GM12878 (cell line): ENCODE measurements at regions not wholly inside any gene's neighbourhood (a gene's known extent, or its start where the extent isn't known, plus 50 kb on each side); places are given as distances from the start of the nearest gene placed in this dataset.

Experiments used
- ATAC-seq: fragments of 200-7000 bp; cut with Tn5 transposase; 3 replicates; pipeline ENCODE4 v1.9.1; 2020; ENCODE audit warnings: mild to moderate bottlenecking, moderate library complexity
- BruUV-seq: library from RNA; stranded (reverse); fragments of 400-500 nt; replicated peaks from 2 replicates; lab custom pipeline; 2021; lab: Mats Ljungman, UMichigan
- CTCF ChIA-PET: fragments of 300-600 bp; sonication (Branson Sonifier 250); formaldehyde crosslinking; extraction: SDS; loops from one replicate; lab custom pipeline; 2021; ENCODE audit warnings: inconsistent platforms; lab: Yijun Ruan, JAX
- POLR2A ChIA-PET: fragments of 350-600 bp; formaldehyde crosslinking; extraction: SDS; loops from one replicate; lab custom pipeline; 2021; ENCODE audit warnings: inconsistent platforms; lab: Charles Lee
- RAD21 ChIA-PET: fragments of 300-600 bp; sonication (Branson Sonifier 250); formaldehyde crosslinking; loops from one replicate; lab custom pipeline; 2023; ENCODE audit warnings: antibody characterized with exemption; ENCODE audit not compliant: unreplicated experiment; lab: Charles Lee
- SMC1A ChIA-PET: fragments of 300-600 bp; sonication (Branson Sonifier 250); formaldehyde crosslinking; loops from one replicate; lab custom pipeline; 2023; ENCODE audit not compliant: unreplicated experiment, uncharacterized antibody; lab: Charles Lee
- DNase-seq: peaks from one replicate; pipeline ENCODE4 v3.0.0-alpha.2; 2011; ENCODE audit warnings: low read depth, low spot score
- FAIRE-seq: peaks from 3 replicates; lab custom pipeline; 2011; peaks lifted over from hg19 to GRCh38; lab: Jason Lieb, UNC
- H2AFZ ChIP-seq: 2 replicates; pipeline ENCODE4 v1.6.0; 2011; ENCODE audit warnings: low read depth, low read length, control low read depth; ENCODE audit not compliant: control insufficient read depth
- H3K27ac ChIP-seq: 2 replicates; pipeline ENCODE4 v1.5.1; 2011; ENCODE audit warnings: control low read depth; ENCODE audit not compliant: control insufficient read depth, insufficient read depth
- H3K27me3 ChIP-seq, 2 experiments: replicated peaks in 1 of 2; 2 replicates each; pipeline versions ENCODE4 v1.6.0 to v1.6.1; 2011; ENCODE audit warnings: low read length in 1 of 2; ENCODE audit not compliant: control insufficient read depth in 2 of 2, insufficient read depth in 2 of 2
- H3K36me3 ChIP-seq, 2 experiments: 2 replicates each; pipeline ENCODE4 v1.5.1; 2011; ENCODE audit warnings: low read length in 1 of 2; ENCODE audit not compliant: control insufficient read depth in 2 of 2, insufficient read depth in 2 of 2
- H3K4me1 ChIP-seq: 2 replicates; pipeline ENCODE4 v1.6.1; 2011; ENCODE audit warnings: mild to moderate bottlenecking, low read length, moderate library complexity, mixed read lengths; ENCODE audit not compliant: control insufficient read depth, insufficient read depth
- H3K4me2 ChIP-seq: 2 replicates; pipeline ENCODE4 v1.6.0; 2011; ENCODE audit warnings: control low read depth; ENCODE audit not compliant: control insufficient read depth, insufficient read depth
- H3K4me3 ChIP-seq: fragments of 200-600 bp; sonication (generic); 2 replicates; pipeline ENCODE4 v1.5.1; 2016
- H3K79me2 ChIP-seq: 2 replicates; pipeline ENCODE4 v1.6.0; 2011; ENCODE audit warnings: low read length; ENCODE audit not compliant: control insufficient read depth, insufficient read depth
- H3K9ac ChIP-seq: 2 replicates; pipeline ENCODE4 v1.8.0; 2011; ENCODE audit warnings: low read length, control low read depth, mixed read lengths; ENCODE audit not compliant: control insufficient read depth, insufficient read depth
- H3K9me3 ChIP-seq: replicated peaks from 3 replicates; pipeline ENCODE4 v1.5.1; 2011; ENCODE audit warnings: mild to moderate bottlenecking, low read length; ENCODE audit not compliant: control insufficient read depth, insufficient read depth
- H4K20me1 ChIP-seq: 2 replicates; pipeline ENCODE4 v1.6.0; 2011; ENCODE audit not compliant: control insufficient read depth, insufficient read depth
- ATF3 ChIP-seq: IDR thresholded peaks from 2 replicates; pipeline ENCODE4 v1.6.1; 2011; ENCODE audit warnings: low read depth, mild to moderate bottlenecking, low read length, moderate library complexity, borderline replicate concordance; ENCODE audit errors: extremely low read depth
- ATF7 ChIP-seq: fragments of 450-650 bp; IDR thresholded peaks from 2 replicates; pipeline ENCODE4 v1.6.1; 2016; ENCODE audit warnings: low read depth, mild to moderate bottlenecking
- CBFB ChIP-seq: IDR thresholded peaks from 2 replicates; pipeline ENCODE4 v1.6.1; 2016; ENCODE audit warnings: antibody characterized with exemption, low read depth
- ELK1 ChIP-seq: IDR thresholded peaks from 2 replicates; pipeline ENCODE4 v1.6.1; 2012; ENCODE audit warnings: low read depth, low read length, improper control_type of control experiment
- FOXK2 ChIP-seq: fragments of 450-650 bp; IDR thresholded peaks from 2 replicates; pipeline ENCODE4 v1.6.1; 2017; ENCODE audit warnings: mild to moderate bottlenecking, moderate library complexity
- GATAD2B ChIP-seq: fragments of 450-650 bp; conservative IDR thresholded peaks from 2 replicates; pipeline ENCODE4 v1.6.1; 2017; ENCODE audit warnings: low read depth, mild to moderate bottlenecking, moderate library complexity
- IKZF1 ChIP-seq: fragments of 450-650 bp; conservative IDR thresholded peaks from 2 replicates; pipeline ENCODE4 v1.6.1; 2017; ENCODE audit warnings: antibody characterized with exemption, mild to moderate bottlenecking
- MXI1 ChIP-seq: fragments of 150-350 bp; IDR thresholded peaks from 2 replicates; pipeline ENCODE4 v1.6.1; 2011; ENCODE audit warnings: low read depth, mild to moderate bottlenecking, inconsistent platforms, low read length, improper control_type of control experiment
- MYB ChIP-seq: fragments of 150-350 bp; IDR thresholded peaks from 2 replicates; pipeline ENCODE4 v1.6.1; 2014; ENCODE audit warnings: mild to moderate bottlenecking, low read depth, low read length, borderline replicate concordance
- MYC ChIP-seq: IDR thresholded peaks from 2 replicates; pipeline ENCODE4 v1.6.1; 2011; ENCODE audit warnings: mild to moderate bottlenecking, low read length, moderate library complexity, inconsistent platforms; ENCODE audit not compliant: insufficient read depth, insufficient replicate concordance, insufficient read length, severe bottlenecking
- NBN ChIP-seq: fragments of 450-650 bp; IDR thresholded peaks from 2 replicates; pipeline ENCODE4 v1.6.1; 2016
- NFIC ChIP-seq: IDR thresholded peaks from 2 replicates; pipeline ENCODE4 v1.6.1; 2012; ENCODE audit warnings: low read depth, mild to moderate bottlenecking, inconsistent platforms, low read length, moderate library complexity
- NR2F1 ChIP-seq: fragments of 450-650 bp; conservative IDR thresholded peaks from 2 replicates; pipeline ENCODE4 v1.6.1; 2017; ENCODE audit warnings: mild to moderate bottlenecking
- PKNOX1 ChIP-seq: fragments of 450-650 bp; IDR thresholded peaks from 2 replicates; pipeline ENCODE4 v1.6.1; 2016; ENCODE audit warnings: mild to moderate bottlenecking
- POLR2AphosphoS2 ChIP-seq: IDR thresholded peaks from 2 replicates; pipeline ENCODE4 v1.6.1; 2011; ENCODE audit warnings: low read depth, mild to moderate bottlenecking, low read length, improper control_type of control experiment, moderate library complexity
- SMARCA5 ChIP-seq: fragments of 450-650 bp; IDR thresholded peaks from 2 replicates; pipeline ENCODE4 v1.6.1; 2017; ENCODE audit warnings: mild to moderate bottlenecking
- STAT1 ChIP-seq: fragments of 450-650 bp; conservative IDR thresholded peaks from 2 replicates; pipeline ENCODE4 v1.6.1; 2014; ENCODE audit warnings: antibody characterized with exemption, mild to moderate bottlenecking
- TARDBP ChIP-seq: IDR thresholded peaks from 2 replicates; pipeline ENCODE4 v1.6.1; 2016; ENCODE audit warnings: borderline replicate concordance
- WGBS: methylation state at CpG from one replicate; pipeline ENCODE4 v1.1.6; 2016; ENCODE audit warnings: low lambda C conversion rate; ENCODE audit not compliant: insufficient replicate concordance, insufficient coverage; ENCODE audit errors: missing lambda C conversion rate; 5-methylcytosine and 5-hydroxymethylcytosine counted together
- in situ Hi-C: fragments of 300-500 bp; cut with MboI; formaldehyde crosslinking; loops from 9 replicates; pipeline ENCODE4 v1.14.3; 2018; ENCODE audit warnings: mixed read lengths
- intact Hi-C: fragments of 100-400 bp; cut with micrococcal nuclease; formaldehyde crosslinking; loops from one replicate; pipeline ENCODE4 v1.14.2; 2022; ENCODE audit not compliant: unreplicated experiment
- TF ChIP-seq, protein P1 (sequence below): IDR thresholded peaks from 2 replicates; pipeline ENCODE4 v1.6.1; 2011; ENCODE audit warnings: low read depth, low read length, improper control_type of control experiment, borderline replicate concordance
- TF ChIP-seq, protein P2 (sequence below): fragments of 150-350 bp; IDR thresholded peaks from 2 replicates; pipeline ENCODE4 v1.6.1; 2016; ENCODE audit warnings: low read depth, low read length

DNA sequence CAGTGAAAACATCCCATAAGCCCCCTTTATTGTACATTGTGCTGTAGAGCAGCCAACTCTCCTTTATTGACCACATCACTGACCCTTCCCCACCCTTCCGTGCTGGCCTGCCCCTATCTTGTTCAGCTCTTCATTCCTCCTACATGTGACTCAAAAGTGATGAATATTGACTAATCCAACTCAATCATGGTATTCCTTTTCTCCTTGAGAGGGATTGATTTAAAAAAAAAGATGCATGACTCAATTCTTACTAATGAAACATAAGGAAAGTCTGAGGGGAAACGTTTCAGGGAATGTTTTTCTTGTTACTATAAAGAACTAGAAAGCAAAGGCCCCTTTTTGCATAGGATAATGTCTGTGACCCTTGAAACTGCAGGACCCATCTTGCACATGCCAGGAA, 125.2 kb upstream of the SOX9 start:
- FAIRE-seq, result no peak
- no peak overlapping the region for H3K27ac ChIP-seq
- H3K79me2 ChIP-seq, result no peaks in the 10 kb centered on the region
- TF ChIP-seq MYB, result no peak
- TF ChIP-seq ELK1, result no peak
- TF ChIP-seq GATAD2B, result no peak
- no peak for TF ChIP-seq ATF7
- TF ChIP-seq FOXK2, result no peak
- no peak for TF ChIP-seq NBN
- TF ChIP-seq, protein P1, sequence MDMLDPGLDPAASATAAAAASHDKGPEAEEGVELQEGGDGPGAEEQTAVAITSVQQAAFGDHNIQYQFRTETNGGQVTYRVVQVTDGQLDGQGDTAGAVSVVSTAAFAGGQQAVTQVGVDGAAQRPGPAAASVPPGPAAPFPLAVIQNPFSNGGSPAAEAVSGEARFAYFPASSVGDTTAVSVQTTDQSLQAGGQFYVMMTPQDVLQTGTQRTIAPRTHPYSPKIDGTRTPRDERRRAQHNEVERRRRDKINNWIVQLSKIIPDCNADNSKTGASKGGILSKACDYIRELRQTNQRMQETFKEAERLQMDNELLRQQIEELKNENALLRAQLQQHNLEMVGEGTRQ, result no peak
- TF ChIP-seq POLR2AphosphoS2, result no peak
- no peak for TF ChIP-seq CBFB
- no peak for TF ChIP-seq SMARCA5
- no peak for TF ChIP-seq STAT1
- TF ChIP-seq, protein P2, sequence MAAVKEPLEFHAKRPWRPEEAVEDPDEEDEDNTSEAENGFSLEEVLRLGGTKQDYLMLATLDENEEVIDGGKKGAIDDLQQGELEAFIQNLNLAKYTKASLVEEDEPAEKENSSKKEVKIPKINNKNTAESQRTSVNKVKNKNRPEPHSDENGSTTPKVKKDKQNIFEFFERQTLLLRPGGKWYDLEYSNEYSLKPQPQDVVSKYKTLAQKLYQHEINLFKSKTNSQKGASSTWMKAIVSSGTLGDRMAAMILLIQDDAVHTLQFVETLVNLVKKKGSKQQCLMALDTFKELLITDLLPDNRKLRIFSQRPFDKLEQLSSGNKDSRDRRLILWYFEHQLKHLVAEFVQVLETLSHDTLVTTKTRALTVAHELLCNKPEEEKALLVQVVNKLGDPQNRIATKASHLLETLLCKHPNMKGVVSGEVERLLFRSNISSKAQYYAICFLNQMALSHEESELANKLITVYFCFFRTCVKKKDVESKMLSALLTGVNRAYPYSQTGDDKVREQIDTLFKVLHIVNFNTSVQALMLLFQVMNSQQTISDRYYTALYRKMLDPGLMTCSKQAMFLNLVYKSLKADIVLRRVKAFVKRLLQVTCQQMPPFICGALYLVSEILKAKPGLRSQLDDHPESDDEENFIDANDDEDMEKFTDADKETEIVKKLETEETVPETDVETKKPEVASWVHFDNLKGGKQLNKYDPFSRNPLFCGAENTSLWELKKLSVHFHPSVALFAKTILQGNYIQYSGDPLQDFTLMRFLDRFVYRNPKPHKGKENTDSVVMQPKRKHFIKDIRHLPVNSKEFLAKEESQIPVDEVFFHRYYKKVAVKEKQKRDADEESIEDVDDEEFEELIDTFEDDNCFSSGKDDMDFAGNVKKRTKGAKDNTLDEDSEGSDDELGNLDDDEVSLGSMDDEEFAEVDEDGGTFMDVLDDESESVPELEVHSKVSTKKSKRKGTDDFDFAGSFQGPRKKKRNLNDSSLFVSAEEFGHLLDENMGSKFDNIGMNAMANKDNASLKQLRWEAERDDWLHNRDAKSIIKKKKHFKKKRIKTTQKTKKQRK, result no peak
- no peak for TF ChIP-seq IKZF1
- TF ChIP-seq NR2F1, result no peak
- TF ChIP-seq NFIC, result no peak
- TF ChIP-seq TARDBP, result no peak
- TF ChIP-seq MXI1, result no peak
- TF ChIP-seq MYC, result no peak
- TF ChIP-seq PKNOX1, result no peak
- no peak for TF ChIP-seq ATF3
- 25% methylated on average over 2 of the region's 2 CpGs for WGBS
- ATAC-seq, result no peak
- no peak overlapping the region for H3K9ac ChIP-seq
- no peaks in the 10 kb centered on the region for H4K20me1 ChIP-seq
- no peaks in the 10 kb centered on the region for H3K4me1 ChIP-seq
- H2AFZ ChIP-seq, result no peak overlapping the region
- BruUV-seq, result no TSS peak
- RAD21 ChIA-PET, result no interaction called here
- H3K4me2 ChIP-seq, result no peak overlapping the region
- CTCF ChIA-PET, result no interaction called here
- no peak overlapping the region for H3K4me3 ChIP-seq
- POLR2A ChIA-PET, result no interaction called here
- no peak for DNase-seq
- no peaks in the 10 kb centered on the region; the same call in 2 of the 3 replicates for H3K9me3 ChIP-seq
- intact Hi-C loops, result no loop called here
- H3K27me3 ChIP-seq, result no peaks in the 10 kb centered on the region
- no peaks in the 10 kb centered on the region for H3K36me3 ChIP-seq
- SMC1A ChIA-PET, result no interaction called here
- in situ Hi-C loops, result no loop called here
